HCT116 (cell line): ENCODE measurements at regions not wholly inside any gene's neighbourhood (a gene's known extent, or its start where the extent isn't known, plus 50 kb on each side); places are given as distances from the start of the nearest gene placed in this dataset.

Source experiments
- CTCF ChIP-seq, 3 experiments: fragments of 200-600 bp in 1 of 3; sonication (generic) in 1 of 3; IDR thresholded peaks in 2 of 3; conservative IDR thresholded peaks in 1 of 3; 2 replicates each; pipeline ENCODE4 v1.5.1; 2012 to 2017; ENCODE audit warnings: low read depth in 2 of 3, low read length in 2 of 3, antibody characterized with exemption in 1 of 3, borderline replicate concordance in 1 of 3, control low read depth in 1 of 3, mild to moderate bottlenecking in 1 of 3, mixed read lengths in 1 of 3, mixed run types in 1 of 3, moderate library complexity in 1 of 3; ENCODE audit not compliant: insufficient read depth in 1 of 3
- SRF ChIP-seq: IDR thresholded peaks from 2 replicates; pipeline ENCODE4 v1.6.1; 2012; ENCODE audit warnings: low read depth
- TF ChIP-seq, protein P1 (sequence below): IDR thresholded peaks from 2 replicates; pipeline ENCODE4 v1.6.1; 2012; ENCODE audit warnings: low read depth

GRCh38 chr1:56147034-56147433 lies 432.3 kb downstream of the PLPP3 start:
- TF ChIP-seq, protein P1, sequence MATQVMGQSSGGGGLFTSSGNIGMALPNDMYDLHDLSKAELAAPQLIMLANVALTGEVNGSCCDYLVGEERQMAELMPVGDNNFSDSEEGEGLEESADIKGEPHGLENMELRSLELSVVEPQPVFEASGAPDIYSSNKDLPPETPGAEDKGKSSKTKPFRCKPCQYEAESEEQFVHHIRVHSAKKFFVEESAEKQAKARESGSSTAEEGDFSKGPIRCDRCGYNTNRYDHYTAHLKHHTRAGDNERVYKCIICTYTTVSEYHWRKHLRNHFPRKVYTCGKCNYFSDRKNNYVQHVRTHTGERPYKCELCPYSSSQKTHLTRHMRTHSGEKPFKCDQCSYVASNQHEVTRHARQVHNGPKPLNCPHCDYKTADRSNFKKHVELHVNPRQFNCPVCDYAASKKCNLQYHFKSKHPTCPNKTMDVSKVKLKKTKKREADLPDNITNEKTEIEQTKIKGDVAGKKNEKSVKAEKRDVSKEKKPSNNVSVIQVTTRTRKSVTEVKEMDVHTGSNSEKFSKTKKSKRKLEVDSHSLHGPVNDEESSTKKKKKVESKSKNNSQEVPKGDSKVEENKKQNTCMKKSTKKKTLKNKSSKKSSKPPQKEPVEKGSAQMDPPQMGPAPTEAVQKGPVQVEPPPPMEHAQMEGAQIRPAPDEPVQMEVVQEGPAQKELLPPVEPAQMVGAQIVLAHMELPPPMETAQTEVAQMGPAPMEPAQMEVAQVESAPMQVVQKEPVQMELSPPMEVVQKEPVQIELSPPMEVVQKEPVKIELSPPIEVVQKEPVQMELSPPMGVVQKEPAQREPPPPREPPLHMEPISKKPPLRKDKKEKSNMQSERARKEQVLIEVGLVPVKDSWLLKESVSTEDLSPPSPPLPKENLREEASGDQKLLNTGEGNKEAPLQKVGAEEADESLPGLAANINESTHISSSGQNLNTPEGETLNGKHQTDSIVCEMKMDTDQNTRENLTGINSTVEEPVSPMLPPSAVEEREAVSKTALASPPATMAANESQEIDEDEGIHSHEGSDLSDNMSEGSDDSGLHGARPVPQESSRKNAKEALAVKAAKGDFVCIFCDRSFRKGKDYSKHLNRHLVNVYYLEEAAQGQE: no peak
- no peak for TF ChIP-seq SRF
- TF ChIP-seq CTCF (IDR thresholded peaks at IDR 0.05 in 2 of 3, conservative IDR thresholded peaks at IDR 0.05 in 1 of 3; ENCODE audit: borderline replicate concordance in 1 of 3, insufficient read depth in 1 of 3, low read depth in 2 of 3, low read length in 2 of 3): no peak
